ENCODE measurements at regions not wholly inside any gene's neighbourhood (a gene's known extent, or its start where the extent isn't known, plus 50 kb on each side); places are given as distances from the start of the nearest gene placed in this dataset.

DNA sequence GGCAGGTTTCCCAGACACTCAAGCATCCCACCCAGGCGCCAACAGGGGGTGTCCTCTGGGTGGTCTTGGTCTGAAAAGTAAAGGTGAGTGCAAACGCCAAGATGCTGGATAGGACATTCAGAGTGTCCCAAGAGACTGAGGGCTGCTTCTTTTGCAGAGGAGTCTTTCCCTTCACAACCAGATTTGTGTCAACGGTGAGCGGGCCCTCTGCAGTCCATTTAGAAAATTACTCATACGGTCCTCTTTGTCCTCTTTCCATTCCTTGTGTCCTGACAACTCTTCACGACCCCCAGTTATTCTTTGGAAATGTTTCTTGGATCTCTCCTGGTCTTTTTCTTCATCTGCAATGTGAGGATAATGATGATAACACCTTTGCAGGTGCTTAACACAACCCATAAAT is 257.8 kb downstream of the CDC5L start:
- Histone ChIP-seq H3K36me3 (ENCODE audit: control insufficient read depth, insufficient read depth, low read length) (no peaks in the 10 kb centered on the region), H3K9me3 (ENCODE audit: control insufficient read depth, low read length) (no peaks in the 10 kb centered on the region), H3K27me3 (ENCODE audit: control insufficient read depth, insufficient read depth, low read length, poor library complexity, severe bottlenecking) (no peaks in the 10 kb centered on the region), H3K4me1 (ENCODE audit: control insufficient read depth, insufficient read depth, low read length) (no peaks in the 10 kb centered on the region), H3K27ac (ENCODE audit: insufficient read depth, low read depth, low read length, poor library complexity, severe bottlenecking) (no peak overlapping the region), H3K4me3 (ENCODE audit: insufficient read depth, low read depth, low read length) (no peak overlapping the region)
- 83 to 86% methylated on average over 6 of the region's 6 CpGs for WGBS, 2 experiments

DNA sequence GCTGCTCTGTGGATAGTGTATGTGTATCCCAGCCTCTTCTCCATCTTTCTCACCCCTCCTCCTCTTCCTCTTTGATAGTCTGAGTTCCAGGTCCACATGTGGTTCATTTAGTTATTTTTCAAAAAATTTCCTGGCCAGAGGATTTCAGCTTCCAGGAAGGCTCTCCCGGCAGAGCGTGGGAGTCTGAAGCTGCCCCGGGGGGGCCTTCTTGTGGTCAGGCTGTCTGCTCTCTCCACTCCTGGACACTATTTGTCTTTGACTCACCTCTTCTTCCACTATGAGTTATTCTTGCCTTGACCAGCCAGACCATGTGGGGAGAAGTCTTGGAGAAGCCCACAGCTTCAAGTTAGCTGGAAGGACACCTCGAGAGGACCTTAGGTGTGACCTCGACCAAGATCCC is 258.8 kb downstream of the CDC5L start:
- 90 to 98% methylated on average over 5 of the region's 5 CpGs for WGBS, 2 experiments
- no peak overlapping the region for H3K4me3 ChIP-seq (ENCODE audit: insufficient read depth, low read depth, low read length)
- H3K36me3 ChIP-seq (ENCODE audit: control insufficient read depth, insufficient read depth, low read length): no peaks in the 10 kb centered on the region
- H3K27ac ChIP-seq (ENCODE audit: insufficient read depth, low read depth, low read length, poor library complexity, severe bottlenecking): no peak overlapping the region
- H3K27me3 ChIP-seq (ENCODE audit: control insufficient read depth, insufficient read depth, low read length, poor library complexity, severe bottlenecking): no peaks in the 10 kb centered on the region
- H3K4me1 ChIP-seq (ENCODE audit: control insufficient read depth, insufficient read depth, low read length): no peaks in the 10 kb centered on the region
- no peaks in the 10 kb centered on the region for H3K9me3 ChIP-seq (ENCODE audit: control insufficient read depth, low read length)

DNA sequence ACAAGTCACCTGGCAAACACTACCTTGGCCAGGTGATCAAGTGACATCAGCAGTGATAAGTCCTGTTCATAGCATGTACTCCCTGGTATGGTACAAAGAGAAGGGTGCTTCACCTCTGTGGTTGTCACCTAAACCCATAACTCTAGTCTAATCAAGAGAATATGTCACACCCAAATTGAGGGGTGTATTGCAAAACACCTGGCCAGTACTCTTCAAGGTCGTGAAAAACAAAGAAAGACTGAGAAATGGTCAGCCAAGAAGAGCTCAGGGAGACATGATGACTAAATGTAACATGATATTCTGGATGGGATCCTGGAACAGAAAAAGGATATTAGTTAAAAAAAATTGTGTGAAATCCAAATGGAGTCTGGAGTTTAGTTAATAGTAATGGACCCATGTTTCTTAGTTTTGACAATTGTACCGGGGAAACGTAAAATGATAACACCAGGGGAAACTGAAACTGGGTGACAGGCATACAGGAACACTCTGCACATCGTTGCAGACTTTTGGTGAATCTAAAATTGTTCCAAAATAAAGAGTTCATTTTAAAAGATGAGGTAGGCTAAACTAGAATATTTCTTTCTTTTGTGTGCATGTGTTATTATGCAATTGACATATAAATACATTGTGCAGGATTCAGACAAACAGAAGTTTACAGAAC is 262.0 kb downstream of the CDC5L start:
- Histone ChIP-seq H3K36me3 (ENCODE audit: control insufficient read depth, insufficient read depth, low read length) (no peaks in the 10 kb centered on the region), H3K4me3 (ENCODE audit: insufficient read depth, low read depth, low read length) (no peak overlapping the region), H3K27me3 (ENCODE audit: control insufficient read depth, insufficient read depth, low read length, poor library complexity, severe bottlenecking) (no peaks in the 10 kb centered on the region), H3K9me3 (ENCODE audit: control insufficient read depth, low read length) (no peaks in the 10 kb centered on the region), H3K27ac (ENCODE audit: insufficient read depth, low read depth, low read length, poor library complexity, severe bottlenecking) (no peak overlapping the region), H3K4me1 (ENCODE audit: control insufficient read depth, insufficient read depth, low read length) (no peaks in the 10 kb centered on the region)
- WGBS, 2 experiments: 91 to 95% methylated on average over 4 of the region's 4 CpGs

DNA sequence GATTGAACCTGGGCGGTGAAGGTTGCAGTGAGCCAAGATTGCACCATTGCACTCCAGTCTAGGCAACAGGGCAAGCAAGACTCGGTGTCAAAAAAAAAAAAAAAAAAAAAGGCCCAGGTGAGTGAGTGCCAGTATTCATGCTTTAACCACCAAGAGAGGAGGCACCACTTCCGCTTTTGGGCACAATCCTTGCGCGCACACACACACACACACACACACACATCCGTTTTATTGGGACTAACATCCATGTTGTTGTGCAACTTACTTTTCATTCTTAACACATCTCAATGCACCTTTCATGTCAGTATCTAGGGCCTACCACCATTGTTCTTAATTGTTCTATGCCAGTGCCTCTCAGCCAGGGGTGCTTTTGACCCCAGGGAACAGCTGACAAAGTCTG is 263.0 kb downstream of the CDC5L start:
- H3K9me3 ChIP-seq (ENCODE audit: control insufficient read depth, low read length): no peaks in the 10 kb centered on the region
- no peaks in the 10 kb centered on the region for H3K27me3 ChIP-seq (ENCODE audit: control insufficient read depth, insufficient read depth, low read length, poor library complexity, severe bottlenecking)
- H3K27ac ChIP-seq (ENCODE audit: insufficient read depth, low read depth, low read length, poor library complexity, severe bottlenecking): no peak overlapping the region
- H3K4me3 ChIP-seq (ENCODE audit: insufficient read depth, low read depth, low read length): no peak overlapping the region
- H3K36me3 ChIP-seq (ENCODE audit: control insufficient read depth, insufficient read depth, low read length): no peaks in the 10 kb centered on the region
- H3K4me1 ChIP-seq (ENCODE audit: control insufficient read depth, insufficient read depth, low read length): no peaks in the 10 kb centered on the region
- 83 to 84% methylated on average over 6 of the region's 6 CpGs for WGBS, 2 experiments

DNA sequence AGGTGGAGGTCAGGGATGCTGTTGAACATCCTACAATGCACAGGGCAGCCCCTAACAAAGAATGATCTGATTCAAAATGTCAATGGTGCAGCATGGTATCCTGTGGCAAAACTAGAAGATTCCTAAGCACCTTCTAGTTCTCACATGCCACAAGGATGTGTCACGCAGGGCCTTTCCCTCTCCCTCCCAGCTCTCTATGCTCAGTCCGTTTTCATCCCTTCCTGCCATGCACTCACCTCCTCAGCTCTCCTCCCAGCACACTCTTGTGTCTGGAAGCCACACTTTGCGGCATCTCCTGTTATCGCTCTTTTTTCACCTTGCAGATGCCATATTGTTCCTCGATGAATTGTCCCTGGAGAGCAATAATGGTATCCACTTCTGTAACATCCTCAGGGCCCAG is 263.4 kb downstream of the CDC5L start:
- no peaks in the 10 kb centered on the region for H3K27me3 ChIP-seq (ENCODE audit: control insufficient read depth, insufficient read depth, low read length, poor library complexity, severe bottlenecking)
- no peaks in the 10 kb centered on the region for H3K9me3 ChIP-seq (ENCODE audit: control insufficient read depth, low read length)
- WGBS, 2 experiments: 89 to 94% methylated on average over 5 of the region's 5 CpGs
- no peaks in the 10 kb centered on the region for H3K4me1 ChIP-seq (ENCODE audit: control insufficient read depth, insufficient read depth, low read length)
- no peak overlapping the region for H3K27ac ChIP-seq (ENCODE audit: insufficient read depth, low read depth, low read length, poor library complexity, severe bottlenecking)
- H3K4me3 ChIP-seq (ENCODE audit: insufficient read depth, low read depth, low read length): no peak overlapping the region
- no peaks in the 10 kb centered on the region for H3K36me3 ChIP-seq (ENCODE audit: control insufficient read depth, insufficient read depth, low read length)

DNA sequence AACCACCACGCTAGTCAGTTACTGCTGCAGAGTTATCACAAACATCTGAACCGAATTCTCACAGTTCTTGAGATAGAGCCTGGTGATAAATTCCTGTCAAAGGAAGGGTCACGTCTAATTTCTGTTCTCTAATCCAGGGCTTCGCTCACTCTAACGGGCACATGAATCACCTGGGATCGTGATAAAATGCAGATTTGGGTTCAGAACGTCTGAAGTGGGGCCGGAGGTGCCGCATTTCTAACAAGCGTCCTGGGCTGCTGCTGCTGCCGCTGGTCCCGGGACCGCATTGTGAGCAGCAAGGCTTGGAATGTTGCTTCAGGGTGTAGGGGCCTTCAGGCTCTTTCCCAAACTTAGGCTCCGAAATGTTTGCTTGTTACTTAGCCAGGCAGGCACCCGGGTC is 264.1 kb downstream of the CDC5L start:
- no peak overlapping the region for H3K4me3 ChIP-seq (ENCODE audit: insufficient read depth, low read depth, low read length)

DNA sequence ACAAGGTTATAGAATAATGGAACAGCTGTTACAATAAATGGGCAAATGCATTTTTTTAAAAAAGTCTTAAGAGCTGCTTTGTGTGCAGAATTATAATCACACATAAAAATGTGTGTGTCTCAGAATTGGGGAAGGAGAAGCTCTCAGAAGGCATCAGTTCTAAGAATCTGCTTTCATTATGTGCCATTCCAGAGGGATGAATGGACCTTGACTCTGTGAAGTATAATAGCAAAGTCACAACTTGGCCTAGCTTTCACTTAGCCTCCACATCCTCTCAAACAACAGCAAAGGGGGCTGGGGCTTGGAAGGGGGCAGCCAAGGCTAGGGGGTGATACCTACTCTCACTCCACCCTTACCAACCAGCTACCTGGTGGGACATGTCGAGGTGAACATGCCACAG is 265.0 kb downstream of the CDC5L start:
- 97 to 100% methylated on average over 1 of the region's 1 CpG for WGBS, 2 experiments
- H3K27me3 ChIP-seq (ENCODE audit: control insufficient read depth, insufficient read depth, low read length, poor library complexity, severe bottlenecking): no peaks in the 10 kb centered on the region

More for the DNA sequence above, 264.1 kb downstream of the CDC5L start:
- Histone ChIP-seq H3K4me1 (ENCODE audit: control insufficient read depth, insufficient read depth, low read length) (no peaks in the 10 kb centered on the region), H3K36me3 (ENCODE audit: control insufficient read depth, insufficient read depth, low read length) (no peaks in the 10 kb centered on the region), H3K27me3 (ENCODE audit: control insufficient read depth, insufficient read depth, low read length, poor library complexity, severe bottlenecking) (no peaks in the 10 kb centered on the region), H3K27ac (ENCODE audit: insufficient read depth, low read depth, low read length, poor library complexity, severe bottlenecking) (no peak overlapping the region), H3K9me3 (ENCODE audit: control insufficient read depth, low read length) (no peaks in the 10 kb centered on the region)
- WGBS, 2 experiments: 37 to 46% methylated on average over 15 of the region's 15 CpGs

DNA sequence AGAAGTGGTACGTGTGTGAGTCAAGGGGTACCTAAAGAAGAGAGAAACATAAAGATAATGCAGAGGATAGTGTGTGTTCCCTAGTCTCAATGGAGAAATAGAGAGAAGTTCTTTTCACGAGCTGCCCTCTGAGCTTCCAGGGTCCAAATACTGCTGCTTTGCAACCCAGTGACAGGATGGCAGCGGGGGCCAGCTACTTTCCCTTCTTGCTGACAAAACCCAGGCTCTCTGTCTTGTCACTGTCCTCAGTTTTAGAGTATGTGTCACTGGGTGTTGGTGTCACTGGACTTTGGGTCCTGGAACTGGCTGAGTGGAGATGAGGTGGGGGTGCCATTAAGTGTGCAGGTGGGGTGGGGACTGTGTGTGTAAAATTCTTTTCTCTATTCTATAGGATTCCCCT is 265.6 kb downstream of the CDC5L start:
- 89 to 94% methylated on average over 3 of the region's 3 CpGs for WGBS, 2 experiments
- Histone ChIP-seq H3K27me3 (ENCODE audit: control insufficient read depth, insufficient read depth, low read length, poor library complexity, severe bottlenecking) (no peaks in the 10 kb centered on the region), H3K4me3 (ENCODE audit: insufficient read depth, low read depth, low read length) (no peak overlapping the region), H3K36me3 (ENCODE audit: control insufficient read depth, insufficient read depth, low read length) (no peaks in the 10 kb centered on the region), H3K4me1 (ENCODE audit: control insufficient read depth, insufficient read depth, low read length) (no peaks in the 10 kb centered on the region), H3K27ac (ENCODE audit: insufficient read depth, low read depth, low read length, poor library complexity, severe bottlenecking) (no peak overlapping the region), H3K9me3 (ENCODE audit: control insufficient read depth, low read length) (no peaks in the 10 kb centered on the region)

More for the DNA sequence above, 265.0 kb downstream of the CDC5L start:
- H3K36me3 ChIP-seq (ENCODE audit: control insufficient read depth, insufficient read depth, low read length): no peaks in the 10 kb centered on the region
- H3K4me3 ChIP-seq (ENCODE audit: insufficient read depth, low read depth, low read length): no peak overlapping the region
- H3K9me3 ChIP-seq (ENCODE audit: control insufficient read depth, low read length): no peaks in the 10 kb centered on the region
- H3K4me1 ChIP-seq (ENCODE audit: control insufficient read depth, insufficient read depth, low read length): no peaks in the 10 kb centered on the region
- H3K27ac ChIP-seq (ENCODE audit: insufficient read depth, low read depth, low read length, poor library complexity, severe bottlenecking): no peak overlapping the region

DNA sequence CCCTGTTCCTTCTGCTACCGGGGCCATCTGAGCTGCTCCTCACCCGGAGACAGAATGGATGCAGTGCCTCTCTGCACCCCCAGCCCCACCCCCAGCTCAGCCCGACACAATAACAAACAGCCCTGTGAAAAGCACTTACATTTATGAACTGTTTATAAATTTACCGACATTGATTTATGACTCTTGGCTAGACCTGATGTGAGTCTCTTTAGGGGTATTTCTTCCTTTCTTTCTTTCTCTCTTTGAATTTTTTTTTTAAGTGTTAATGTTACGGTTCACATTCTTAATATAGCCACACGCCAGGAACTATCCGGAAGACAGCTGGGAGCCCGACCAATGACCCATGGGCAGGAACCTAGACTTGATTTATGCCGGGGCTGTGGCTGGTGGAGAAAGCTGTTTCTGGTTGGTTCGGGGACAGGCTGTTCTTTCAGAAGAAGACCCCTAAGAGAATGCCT is 266.3 kb downstream of the CDC5L start:
- no peak overlapping the region for H3K4me3 ChIP-seq (ENCODE audit: insufficient read depth, low read depth, low read length)
- no peak overlapping the region for H3K27ac ChIP-seq (ENCODE audit: insufficient read depth, low read depth, low read length, poor library complexity, severe bottlenecking)
- WGBS, 2 experiments: 87% methylated on average over 9 to 10 of the region's 10 CpGs
- H3K4me1 ChIP-seq (ENCODE audit: control insufficient read depth, insufficient read depth, low read length): no peaks in the 10 kb centered on the region
- H3K9me3 ChIP-seq (ENCODE audit: control insufficient read depth, low read length): no peaks in the 10 kb centered on the region
- no peaks in the 10 kb centered on the region for H3K36me3 ChIP-seq (ENCODE audit: control insufficient read depth, insufficient read depth, low read length)
- H3K27me3 ChIP-seq (ENCODE audit: control insufficient read depth, insufficient read depth, low read length, poor library complexity, severe bottlenecking): no peaks in the 10 kb centered on the region

DNA sequence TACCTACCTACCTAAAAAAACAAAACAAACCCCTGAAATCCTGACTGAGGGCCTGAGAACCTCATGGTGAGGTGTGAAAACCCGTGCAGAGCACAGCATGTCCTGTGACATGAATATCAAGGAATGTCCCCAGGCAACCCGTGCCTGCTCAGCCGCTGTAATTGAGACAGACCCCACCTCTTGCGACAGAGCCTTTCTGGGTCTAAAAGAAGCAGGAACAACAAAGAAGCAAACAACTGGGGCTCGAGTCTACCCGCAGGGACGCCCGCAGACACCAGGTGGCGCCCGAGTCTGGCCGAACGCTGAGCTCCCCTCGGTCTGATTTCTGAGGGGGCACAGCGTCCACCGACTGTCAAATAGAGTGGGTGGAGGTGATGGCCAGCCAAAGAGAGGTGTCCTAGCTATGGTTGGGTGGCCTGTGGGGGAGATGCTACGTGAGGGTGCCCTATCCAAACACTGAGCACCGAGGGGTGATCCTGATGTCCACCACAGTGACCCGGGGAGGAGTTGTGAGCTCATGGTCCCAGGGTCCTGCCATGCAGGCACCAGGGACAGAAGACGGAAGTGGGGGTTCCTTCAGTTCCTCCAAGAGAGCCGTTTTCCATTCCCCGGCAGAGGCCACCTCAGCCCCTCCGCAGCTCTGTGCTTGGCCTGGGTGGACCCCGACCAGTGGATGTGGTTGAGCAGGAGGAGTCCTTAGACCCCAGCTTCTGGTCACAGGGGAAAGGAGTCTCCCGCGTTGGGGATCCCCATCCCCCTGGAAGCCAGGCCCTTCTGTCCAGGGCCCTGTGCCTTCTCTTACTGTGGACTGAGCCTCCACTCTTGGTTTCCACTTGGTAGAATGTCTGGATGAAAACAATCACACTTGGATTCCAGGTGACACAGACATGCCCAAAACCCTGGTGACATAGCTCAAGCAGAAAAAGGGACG is 268.2 kb downstream of the CDC5L start:
- 36% methylated on average over 26 of the region's 26 CpGs for WGBS, 2 experiments
- no peaks in the 10 kb centered on the region for H3K4me1 ChIP-seq (ENCODE audit: control insufficient read depth, insufficient read depth, low read length)
- H3K9me3 ChIP-seq (ENCODE audit: control insufficient read depth, low read length): no peaks in the 10 kb centered on the region
- no peaks in the 10 kb centered on the region for H3K36me3 ChIP-seq (ENCODE audit: control insufficient read depth, insufficient read depth, low read length)
- H3K27ac ChIP-seq (ENCODE audit: insufficient read depth, low read depth, low read length, poor library complexity, severe bottlenecking): no peak overlapping the region
- no peak overlapping the region for H3K4me3 ChIP-seq (ENCODE audit: insufficient read depth, low read depth, low read length)
- no peaks in the 10 kb centered on the region for H3K27me3 ChIP-seq (ENCODE audit: control insufficient read depth, insufficient read depth, low read length, poor library complexity, severe bottlenecking)
